H9 (cell line): ENCODE measurements at regions not wholly inside any gene's neighbourhood (a gene's known extent, or its start where the extent isn't known, plus 50 kb on each side); places are given as distances from the start of the nearest gene placed in this dataset.

Experiments used
- DNase-seq: peaks from one replicate; pipeline ENCODE4 v3.0.0-alpha.2; 2017
- H2AFZ ChIP-seq: one replicate; pipeline ENCODE4 v1.6.1; 2013; ENCODE audit warnings: mild to moderate bottlenecking, low read length, control low read depth, moderate library complexity
- H2AK5ac ChIP-seq: 2 replicates; pipeline ENCODE4 v1.6.1; 2013; ENCODE audit warnings: low read length, control low read depth, mixed read lengths; ENCODE audit not compliant: insufficient read length
- H2BK120ac ChIP-seq: one replicate; pipeline ENCODE4 v1.6.1; 2013; ENCODE audit warnings: low read depth, mild to moderate bottlenecking, low read length, control low read depth, inconsistent platforms; ENCODE audit not compliant: poor library complexity, severe bottlenecking
- H2BK12ac ChIP-seq: 2 replicates; pipeline ENCODE4 v1.6.1; 2013; ENCODE audit warnings: low read length, control low read depth, mixed read lengths, low read depth; ENCODE audit not compliant: insufficient read length
- H2BK15ac ChIP-seq: 2 replicates; pipeline ENCODE4 v1.6.1; 2013; ENCODE audit warnings: low read depth, low read length, control low read depth
- H2BK20ac ChIP-seq: one replicate; pipeline ENCODE4 v1.6.1; 2013; ENCODE audit warnings: low read depth, mild to moderate bottlenecking, low read length, control low read depth, inconsistent platforms; ENCODE audit not compliant: poor library complexity, severe bottlenecking
- H2BK5ac ChIP-seq: 2 replicates; pipeline ENCODE4 v1.6.1; 2013; ENCODE audit warnings: low read length, control low read depth, mixed read lengths; ENCODE audit not compliant: insufficient read length
- H3K14ac ChIP-seq: 2 replicates; pipeline ENCODE4 v1.6.1; 2013; ENCODE audit warnings: low read length, control low read depth; ENCODE audit not compliant: insufficient read depth
- H3K18ac ChIP-seq: 2 replicates; pipeline ENCODE4 v1.6.1; 2013; ENCODE audit warnings: low read depth, mild to moderate bottlenecking, mixed read lengths, low read length, control low read depth; ENCODE audit not compliant: insufficient read length
- H3K23ac ChIP-seq: 2 replicates; pipeline ENCODE4 v1.6.1; 2013; ENCODE audit warnings: low read length, control low read depth, mixed read lengths, low read depth; ENCODE audit not compliant: insufficient read length
- H3K23me2 ChIP-seq: 2 replicates; pipeline ENCODE4 v1.6.1; 2013; ENCODE audit warnings: low read depth, mild to moderate bottlenecking, mixed read lengths, low read length, control low read depth; ENCODE audit not compliant: insufficient read length, poor library complexity, severe bottlenecking
- H3K27ac ChIP-seq: 2 replicates; pipeline ENCODE4 v1.5.1; 2013; ENCODE audit warnings: low read length, control low read depth, mixed read lengths, low read depth; ENCODE audit not compliant: insufficient read length
- H3K27me3 ChIP-seq: 2 replicates; pipeline ENCODE4 v1.6.1; 2013; ENCODE audit warnings: low read length, control low read depth, inconsistent platforms; ENCODE audit not compliant: insufficient read depth
- H3K4ac ChIP-seq: 2 replicates; pipeline ENCODE4 v1.6.1; 2013; ENCODE audit warnings: low read depth, mild to moderate bottlenecking, control low read depth, inconsistent platforms, low read length, moderate library complexity
- H3K4me1 ChIP-seq: 2 replicates; pipeline ENCODE4 v1.6.1; 2013; ENCODE audit warnings: low read length, control low read depth, inconsistent platforms; ENCODE audit not compliant: insufficient read depth
- H3K4me2 ChIP-seq: 2 replicates; pipeline ENCODE4 v1.6.1; 2013; ENCODE audit warnings: low read length, control low read depth, mixed read lengths; ENCODE audit not compliant: insufficient read length, insufficient read depth
- H3K56ac ChIP-seq: 2 replicates; pipeline ENCODE4 v1.6.1; 2013; ENCODE audit warnings: low read depth, mild to moderate bottlenecking, mixed read lengths, low read length, control low read depth; ENCODE audit not compliant: insufficient read length
- H3K79me1 ChIP-seq: 2 replicates; pipeline ENCODE4 v1.6.1; 2013; ENCODE audit warnings: low read depth, mild to moderate bottlenecking, moderate library complexity, low read length, control low read depth, inconsistent platforms; ENCODE audit not compliant: insufficient read depth, poor library complexity, severe bottlenecking
- H3K79me2 ChIP-seq: 2 replicates; pipeline ENCODE4 v1.6.1; 2013; ENCODE audit warnings: low read length, control low read depth, inconsistent platforms; ENCODE audit not compliant: insufficient read depth
- H3K9ac ChIP-seq: 2 replicates; pipeline ENCODE4 v1.6.1; 2013; ENCODE audit warnings: low read length, control low read depth, mixed read lengths; ENCODE audit not compliant: insufficient read length; ENCODE audit errors: extremely low read depth
- H3K9me3 ChIP-seq: one replicate; pipeline ENCODE4 v1.6.1; 2013; ENCODE audit warnings: low read depth, low read length, inconsistent platforms; ENCODE audit not compliant: control insufficient read depth
- H3T11ph ChIP-seq: one replicate; pipeline ENCODE4 v1.6.1; 2013; ENCODE audit warnings: mild to moderate bottlenecking, low read length, control low read depth, inconsistent platforms
- H4K20me1 ChIP-seq: one replicate; pipeline ENCODE4 v1.6.1; 2013; ENCODE audit not compliant: control insufficient read depth, insufficient read length, insufficient read depth
- H4K5ac ChIP-seq: 2 replicates; pipeline ENCODE4 v1.6.1; 2013; ENCODE audit warnings: low read depth, mild to moderate bottlenecking, mixed read lengths, low read length, control low read depth; ENCODE audit not compliant: insufficient read length
- H4K8ac ChIP-seq: replicated peaks from 2 replicates; pipeline ENCODE4 v1.6.1; 2013; ENCODE audit warnings: low read length, control low read depth, mixed read lengths, low read depth; ENCODE audit not compliant: insufficient read length
- H4K91ac ChIP-seq: 2 replicates; pipeline ENCODE4 v1.6.1; 2013; ENCODE audit warnings: low read depth, mild to moderate bottlenecking, moderate library complexity, mixed read lengths, low read length, control low read depth; ENCODE audit not compliant: insufficient read length
- H3K27ac Mint-ChIP-seq, 3 experiments: 2 replicates in 2 of 3; 3 replicates in 1 of 3; pipeline ENCODE4 v1.8.0; 2020 to 2021; ENCODE audit warnings: mixed read lengths in 3 of 3, mild to moderate bottlenecking in 1 of 3, moderate library complexity in 1 of 3
- H3K27me3 Mint-ChIP-seq: 2 replicates; pipeline ENCODE4 v1.8.0; 2021; ENCODE audit warnings: low read depth, mild to moderate bottlenecking, moderate library complexity, mixed read lengths
- H3K36me3 Mint-ChIP-seq, 3 experiments: 2 replicates in 2 of 3; 3 replicates in 1 of 3; pipeline ENCODE4 v1.8.0; 2020 to 2021; ENCODE audit warnings: low read depth in 3 of 3, mixed read lengths in 3 of 3; ENCODE audit not compliant: insufficient read depth in 1 of 3
- H3K4me1 Mint-ChIP-seq, 2 experiments: 2 replicates each; pipeline ENCODE4 v1.8.0; 2020; ENCODE audit warnings: mixed read lengths in 2 of 2
- H3K4me3 Mint-ChIP-seq, 2 experiments: 2 replicates in 1 of 2; 3 replicates in 1 of 2; pipeline ENCODE4 v1.8.0; 2020 to 2021; ENCODE audit warnings: mild to moderate bottlenecking in 2 of 2, mixed read lengths in 2 of 2, moderate library complexity in 1 of 2
- H3K9me3 Mint-ChIP-seq, 2 experiments: 2 replicates in 1 of 2; 3 replicates in 1 of 2; pipeline ENCODE4 v1.8.0; 2020; ENCODE audit warnings: mild to moderate bottlenecking in 2 of 2, mixed read lengths in 2 of 2, moderate library complexity in 1 of 2
- WGBS: extraction: QIAGEN DNeasy Blood & Tissue Kit; methylation state at CpG from one replicate; pipeline ENCODE4 v1.1.7; 2013; ENCODE audit warnings: missing lambda C conversion rate, low lambda C conversion rate, mixed read lengths; ENCODE audit not compliant: insufficient read length; ENCODE audit errors: extremely low coverage; 5-methylcytosine and 5-hydroxymethylcytosine counted together
- TF ChIP-seq, protein P1 (sequence below): fragments of 200-600 bp; sonication (generic); conservative IDR thresholded peaks from 3 replicates; pipeline ENCODE4 v1.8.0; 2021; ENCODE audit warnings: antibody characterized with exemption, mild to moderate bottlenecking

DNA sequence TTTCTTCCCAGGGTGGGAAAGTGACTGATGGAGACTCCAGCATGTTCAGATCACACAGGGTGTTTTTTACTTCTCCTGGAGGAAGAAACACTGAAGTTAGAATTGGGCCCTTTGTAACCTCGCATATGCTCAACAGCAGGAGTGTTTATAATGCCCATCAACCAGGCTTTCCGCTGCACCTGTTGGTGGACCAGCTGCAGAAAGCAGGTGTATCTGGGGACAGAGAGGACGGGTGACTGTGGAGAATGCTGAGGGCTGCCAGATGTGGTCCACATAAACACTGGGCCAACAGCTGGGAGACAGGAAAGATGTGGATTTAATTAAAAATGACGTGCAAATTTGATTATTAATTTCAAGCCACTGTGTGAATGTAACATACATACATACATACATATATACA lies 335.5 kb upstream of the SPRED2 start:
- H4K20me1 ChIP-seq = no peaks in the 10 kb centered on the region
- Mint-ChIP-seq H3K27ac (no peak overlapping the region), H3K27me3 (peaks cover 2% of the 10 kb centered on the region; the same call in 1 of the 2 replicates), H3K9me3 (peaks cover 0 to 5% of the 10 kb centered on the region in 2 experiments; a peak in 1 of 5 replicates), H3K4me3 (no peak overlapping the region), H3K4me1 (peaks cover 0 to 2% of the 10 kb centered on the region in 2 experiments; a peak in 1 of 4 replicates), H3K36me3 (no peaks in the 10 kb centered on the region)
- no peak overlapping the region for H3K14ac ChIP-seq
- no peak overlapping the region for H3K4ac ChIP-seq
- H3K23ac ChIP-seq = no peak overlapping the region
- H3T11ph ChIP-seq = no peak overlapping the region
- H2BK12ac ChIP-seq = no peak overlapping the region
- no peak overlapping the region for H2AK5ac ChIP-seq
- no peak overlapping the region for H3K27ac ChIP-seq
- no peaks in the 10 kb centered on the region for H3K4me1 ChIP-seq
- TF ChIP-seq, protein P1, sequence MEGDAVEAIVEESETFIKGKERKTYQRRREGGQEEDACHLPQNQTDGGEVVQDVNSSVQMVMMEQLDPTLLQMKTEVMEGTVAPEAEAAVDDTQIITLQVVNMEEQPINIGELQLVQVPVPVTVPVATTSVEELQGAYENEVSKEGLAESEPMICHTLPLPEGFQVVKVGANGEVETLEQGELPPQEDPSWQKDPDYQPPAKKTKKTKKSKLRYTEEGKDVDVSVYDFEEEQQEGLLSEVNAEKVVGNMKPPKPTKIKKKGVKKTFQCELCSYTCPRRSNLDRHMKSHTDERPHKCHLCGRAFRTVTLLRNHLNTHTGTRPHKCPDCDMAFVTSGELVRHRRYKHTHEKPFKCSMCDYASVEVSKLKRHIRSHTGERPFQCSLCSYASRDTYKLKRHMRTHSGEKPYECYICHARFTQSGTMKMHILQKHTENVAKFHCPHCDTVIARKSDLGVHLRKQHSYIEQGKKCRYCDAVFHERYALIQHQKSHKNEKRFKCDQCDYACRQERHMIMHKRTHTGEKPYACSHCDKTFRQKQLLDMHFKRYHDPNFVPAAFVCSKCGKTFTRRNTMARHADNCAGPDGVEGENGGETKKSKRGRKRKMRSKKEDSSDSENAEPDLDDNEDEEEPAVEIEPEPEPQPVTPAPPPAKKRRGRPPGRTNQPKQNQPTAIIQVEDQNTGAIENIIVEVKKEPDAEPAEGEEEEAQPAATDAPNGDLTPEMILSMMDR = no peak
- H3K18ac ChIP-seq = no peak overlapping the region
- H2BK20ac ChIP-seq = no peak overlapping the region
- H2BK120ac ChIP-seq = no peak overlapping the region
- H3K79me1 ChIP-seq = no peaks in the 10 kb centered on the region
- no peaks in the 10 kb centered on the region for H3K9me3 ChIP-seq
- H4K91ac ChIP-seq = no peak overlapping the region
- no peak overlapping the region for H2BK15ac ChIP-seq
- no peak overlapping the region for H4K5ac ChIP-seq
- H3K9ac ChIP-seq = no peak overlapping the region
- H3K56ac ChIP-seq = no peak overlapping the region
- H2BK5ac ChIP-seq = no peak overlapping the region
- H2AFZ ChIP-seq = no peak overlapping the region
- H4K8ac ChIP-seq = no peak overlapping the region
- no peak for DNase-seq
- no peaks in the 10 kb centered on the region for H3K23me2 ChIP-seq
- H3K79me2 ChIP-seq = no peaks in the 10 kb centered on the region
- no peaks in the 10 kb centered on the region for H3K27me3 ChIP-seq
- no peak overlapping the region for H3K4me2 ChIP-seq
- WGBS = no CpG with 5 or more reads among the region's 4 CpGs
